Amygdala (tissue), 56 donors: ENCODE measurements at regions not wholly inside any gene's neighbourhood (a gene's known extent, or its start where the extent isn't known, plus 50 kb on each side); places are given as distances from the start of the nearest gene placed in this dataset.

Source experiments
- DNase-seq, 56 donors: peaks; one replicate each; lab custom pipeline; 2025; lab: John Stamatoyannopoulos, UW

- no peak for DNase-seq
Measured at GRCh38 chr7:156236181-156236889, 404.2 kb upstream of the RNF32 start.

- DNase-seq = no peak
Measured at GRCh38 chr7:156234666-156235494, 405.7 kb upstream of the RNF32 start.

- no peak for DNase-seq
Measured at GRCh38 chr7:156234192-156234591, 406.4 kb upstream of the RNF32 start.

- DNase-seq = no peak
Measured at GRCh38 chr7:156232931-156233705, 407.5 kb upstream of the RNF32 start.

- no peak for DNase-seq
Measured at GRCh38 chr7:156230576-156230975, 410.0 kb upstream of the RNF32 start.

- no peak for DNase-seq
Measured at GRCh38 chr7:156224833-156225225, 412.6 kb upstream of the SHH start.

- peak in 1 of 56 donors; percentile 10 for DNase-seq
Measured at GRCh38 chr7:156223935-156224832, 411.9 kb upstream of the SHH start.

GRCh38 chr7:156222611-156223010, 410.3 kb upstream of the SHH start:
- DNase-seq = no peak

GRCh38 chr7:156222151-156222550, 409.9 kb upstream of the SHH start:
- DNase-seq = no peak

GRCh38 chr7:156220701-156221100, 408.4 kb upstream of the SHH start:
- no peak for DNase-seq

- no peak for DNase-seq
Measured at GRCh38 chr7:156220078-156220605, 407.9 kb upstream of the SHH start.

- no peak for DNase-seq
Measured at GRCh38 chr7:156219307-156220077, 407.2 kb upstream of the SHH start.

GRCh38 chr7:156218544-156219306, 406.5 kb upstream of the SHH start:
- no peak for DNase-seq

GRCh38 chr7:156217803-156218202, 405.5 kb upstream of the SHH start:
- no peak for DNase-seq

- no peak for DNase-seq
Measured at GRCh38 chr7:156209087-156209486, 396.8 kb upstream of the SHH start.

- DNase-seq = no peak
Measured at GRCh38 chr7:156207306-156207705, 395.0 kb upstream of the SHH start.

GRCh38 chr7:156206174-156206573, 393.9 kb upstream of the SHH start:
- DNase-seq = no peak

- DNase-seq = no peak
Measured at GRCh38 chr7:156204820-156205219, 392.6 kb upstream of the SHH start.
